GM19023 (cell line): ENCODE measurements at regions not wholly inside any gene's neighbourhood (a gene's known extent, or its start where the extent isn't known, plus 50 kb on each side); places are given as distances from the start of the nearest gene placed in this dataset.
A peak's percentile ranks its signal among the peaks of the same experiment; 100 is the strongest.

Source experiments
- ATAC-seq: cut with Tn5 transposase; IDR thresholded peaks from one replicate; pipeline ENCODE4 v1.9.1; 2021; ENCODE audit warnings: mild to moderate bottlenecking, moderate library complexity; ENCODE audit not compliant: unreplicated experiment

- ATAC-seq, result no peak
Observed at GRCh38 chrX:39826813-39827543, 270.8 kb downstream of the BCOR start.

- peak; percentile 61 for ATAC-seq
Observed at GRCh38 chrX:39827951-39828350, 269.8 kb downstream of the BCOR start.

- no peak for ATAC-seq
Observed at GRCh38 chrX:39828971-39829370, 268.8 kb downstream of the BCOR start.

- no peak for ATAC-seq
Observed at GRCh38 chrX:39829965-39830364, 267.8 kb downstream of the BCOR start.

GRCh38 chrX:39830414-39830813, 267.3 kb downstream of the BCOR start:
- no peak for ATAC-seq

- no peak for ATAC-seq
Observed at GRCh38 chrX:39832211-39832610, 265.5 kb downstream of the BCOR start.

- no peak for ATAC-seq
Observed at GRCh38 chrX:39834600-39834999, 263.2 kb downstream of the BCOR start.

GRCh38 chrX:39835241-39835640, 262.5 kb downstream of the BCOR start:
- ATAC-seq, result no peak

- ATAC-seq, result no peak
Observed at GRCh38 chrX:39835776-39836175, 262.0 kb downstream of the BCOR start.

- ATAC-seq, result no peak
Observed at GRCh38 chrX:39836802-39837420, 260.8 kb downstream of the BCOR start.

- ATAC-seq, result no peak
Observed at GRCh38 chrX:39837688-39838087, 260.1 kb downstream of the BCOR start.

GRCh38 chrX:39839371-39839770, 258.4 kb downstream of the BCOR start:
- no peak for ATAC-seq

- no peak for ATAC-seq
Observed at GRCh38 chrX:39840133-39840532, 257.6 kb downstream of the BCOR start.

GRCh38 chrX:39840581-39841093, 257.1 kb downstream of the BCOR start:
- ATAC-seq, result no peak

- no peak for ATAC-seq
Observed at GRCh38 chrX:39841604-39842003, 256.2 kb downstream of the BCOR start.

GRCh38 chrX:39842281-39842973, 255.3 kb downstream of the BCOR start:
- ATAC-seq, result no peak

GRCh38 chrX:39843318-39843717, 254.4 kb downstream of the BCOR start:
- no peak for ATAC-seq

GRCh38 chrX:39845233-39845632, 252.5 kb downstream of the BCOR start:
- ATAC-seq, result no peak

- no peak for ATAC-seq
Observed at GRCh38 chrX:39846460-39846859, 251.3 kb downstream of the BCOR start.

GRCh38 chrX:39848243-39848642, 249.5 kb downstream of the BCOR start:
- no peak for ATAC-seq

GRCh38 chrX:39848900-39849299, 248.9 kb downstream of the BCOR start:
- ATAC-seq, result no peak

- ATAC-seq, result no peak
Observed at GRCh38 chrX:39850209-39850608, 247.5 kb downstream of the BCOR start.
